AG04450 (cell line): ENCODE measurements at regions not wholly inside any gene's neighbourhood (a gene's known extent, or its start where the extent isn't known, plus 50 kb on each side); places are given as distances from the start of the nearest gene placed in this dataset.

Experiments used
- CTCF ChIA-PET: fragments of 300-600, 350-600 bp; formaldehyde crosslinking; extraction: SDS; loops from one replicate; lab custom pipeline; 2022; ENCODE audit warnings: antibody characterized with exemption, inconsistent platforms; lab: Charles Lee
- POLR2A ChIA-PET: fragments of 350-600 bp; formaldehyde crosslinking; extraction: SDS; loops from one replicate; lab custom pipeline; 2021; ENCODE audit warnings: antibody characterized with exemption, inconsistent platforms; lab: Yijun Ruan, JAX
- DNase-seq: peaks from one replicate; pipeline ENCODE4 v3.0.0-alpha.2; 2011; ENCODE audit warnings: low read depth, low spot score
- H3K27ac ChIP-seq: one replicate; pipeline ENCODE4 v1.5.1; 2012; ENCODE audit warnings: low read depth, low read length, control low read depth
- H3K27me3 ChIP-seq: one replicate; pipeline ENCODE4 v1.6.0; 2012; ENCODE audit warnings: low read length; ENCODE audit not compliant: control insufficient read depth, insufficient read depth
- H3K4me3 ChIP-seq: 2 replicates; pipeline ENCODE4 v1.5.1; 2011; ENCODE audit warnings: mild to moderate bottlenecking, low read depth, low read length, control low read depth
- H3K9me3 ChIP-seq: 2 replicates; pipeline ENCODE4 v1.5.1; 2012; ENCODE audit warnings: low read length; ENCODE audit not compliant: control insufficient read depth, insufficient read depth
- CTCF ChIP-seq: IDR thresholded peaks from 2 replicates; pipeline ENCODE4 v1.5.1; 2011; ENCODE audit warnings: low read depth, low read length, control low read depth, inconsistent platforms

DNA sequence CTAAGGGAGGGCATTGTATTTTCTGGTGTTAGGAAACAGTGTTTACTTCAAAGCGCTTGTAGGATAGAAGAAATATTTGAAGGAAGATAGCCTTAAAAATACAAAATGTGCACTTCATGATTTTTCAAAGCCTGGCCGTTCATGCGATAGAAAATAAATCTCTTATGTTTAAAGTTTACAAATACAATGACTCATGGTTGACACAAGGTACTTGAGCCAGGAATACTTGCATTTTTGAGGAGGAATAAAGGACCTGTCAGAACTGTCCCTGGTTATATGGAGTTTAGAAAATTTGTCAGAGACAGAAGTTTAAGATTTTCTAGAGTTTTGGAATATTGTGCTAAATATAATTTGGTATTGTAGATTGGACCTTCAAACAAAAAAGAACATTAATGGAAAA is 1223.2 kb upstream of the SLC10A2 start:
- Histone ChIP-seq H3K4me3 (no peak overlapping the region), H3K27me3 (no peaks in the 10 kb centered on the region), H3K9me3 (no peaks in the 10 kb centered on the region), H3K27ac (no peak overlapping the region)
- ChIA-PET CTCF (no interaction called here), POLR2A (no interaction called here)
- TF ChIP-seq CTCF = no peak
- DNase-seq = no peak

- Histone ChIP-seq H3K4me3 (no peak overlapping the region), H3K27ac (no peak overlapping the region), H3K27me3 (no peaks in the 10 kb centered on the region), H3K9me3 (no peaks in the 10 kb centered on the region)
- TF ChIP-seq CTCF = no peak
- CTCF ChIA-PET = no interaction called here
- DNase-seq = no peak
- POLR2A ChIA-PET = interaction anchor here (1.1 kb wide), 1 partner anchor 13 kb away, joined by 3 read pairs; no protein-coding TSS in a partner anchor
These were observed 1222.3 kb upstream of the SLC10A2 start for GRCh38 chr13:104288496-104288895.

DNA sequence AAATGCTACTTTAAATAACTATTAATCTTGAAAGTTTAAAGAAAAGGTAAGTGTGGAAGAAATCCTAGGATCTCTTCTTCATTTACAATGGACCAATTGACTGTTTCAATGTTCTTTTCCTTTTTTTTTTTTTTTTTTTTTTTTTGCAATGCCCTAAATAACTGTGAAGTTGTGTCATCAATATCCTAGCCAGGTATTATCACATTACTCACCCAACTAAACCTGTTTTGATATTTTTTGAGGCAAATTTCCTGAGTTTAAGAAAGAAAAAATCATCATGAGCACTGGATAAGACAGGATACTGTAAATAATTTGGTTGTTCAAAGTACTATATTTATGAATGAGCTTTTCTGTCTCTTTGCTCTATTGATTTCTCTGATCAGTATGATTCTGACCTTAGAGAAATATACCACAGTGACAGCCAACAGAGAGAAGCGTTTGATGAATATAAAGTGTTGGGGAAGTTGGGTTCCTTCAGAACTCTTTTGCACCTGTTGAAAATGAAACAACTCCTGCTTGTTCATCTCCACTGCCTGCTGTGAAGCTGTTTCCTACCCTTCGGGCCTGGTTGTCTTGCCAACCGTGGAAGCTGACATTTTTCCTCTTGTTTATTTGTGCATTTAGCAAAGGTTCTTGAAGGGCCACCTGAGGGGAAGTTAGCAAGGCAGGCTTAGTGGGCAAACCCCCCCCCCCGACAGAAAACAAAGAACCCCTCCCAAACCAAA is 1220.5 kb upstream of the SLC10A2 start:
- CTCF ChIA-PET = no interaction called here

GRCh38 chr13:104281910-104282309 is 1215.7 kb upstream of the SLC10A2 start:
- no peak overlapping the region for H3K27ac ChIP-seq
- no peaks in the 10 kb centered on the region for H3K9me3 ChIP-seq
- H3K4me3 ChIP-seq = no peak overlapping the region
- ChIA-PET POLR2A (no interaction called here), CTCF (no interaction called here)
- no peak for TF ChIP-seq CTCF
- DNase-seq = no peak
- H3K27me3 ChIP-seq = no peaks in the 10 kb centered on the region

More for the DNA sequence above, 1220.5 kb upstream of the SLC10A2 start:
- H3K4me3 ChIP-seq = no peak overlapping the region
- no peaks in the 10 kb centered on the region for H3K27me3 ChIP-seq
- no peak for DNase-seq
- no peak overlapping the region for H3K27ac ChIP-seq
- POLR2A ChIA-PET = interaction anchor here (0.7 kb wide), 1 partner anchor 35 kb away, joined by 3 read pairs; no protein-coding TSS in a partner anchor
- H3K9me3 ChIP-seq = no peaks in the 10 kb centered on the region
- TF ChIP-seq CTCF = no peak

DNA sequence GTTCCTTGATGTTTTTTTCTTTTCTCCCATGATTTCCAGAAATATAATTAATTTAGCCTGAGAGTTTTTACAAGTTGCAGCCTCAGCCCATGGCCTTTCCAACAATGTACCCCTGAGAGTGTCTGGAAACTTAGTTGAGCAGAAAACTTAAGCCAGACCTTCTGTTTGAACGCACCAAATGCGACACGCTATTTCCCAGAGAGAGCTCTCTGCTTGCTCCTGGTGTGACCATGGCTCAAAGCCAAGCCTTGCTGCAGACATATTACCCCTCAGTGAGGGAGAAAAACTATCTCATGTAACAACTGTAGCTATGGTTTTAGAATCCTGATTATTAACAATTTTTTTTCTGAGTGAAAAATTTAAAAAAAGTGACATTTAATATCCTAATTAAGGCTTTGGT is 1204.5 kb upstream of the SLC10A2 start:
- DNase-seq = no peak
- no peak for TF ChIP-seq CTCF
- ChIA-PET POLR2A (no interaction called here), CTCF (no interaction called here)
- Histone ChIP-seq H3K27me3 (no peaks in the 10 kb centered on the region), H3K4me3 (no peak overlapping the region), H3K27ac (no peak overlapping the region), H3K9me3 (no peaks in the 10 kb centered on the region)
